ENCODE measurements at regions not wholly inside any gene's neighbourhood (a gene's known extent, or its start where the extent isn't known, plus 50 kb on each side); places are given as distances from the start of the nearest gene placed in this dataset.
"Not testable (repeated sequence)": the region's sequence is repeated elsewhere in the genome, so short reads cannot be mapped to it uniquely, and the experiment has no call there.

DNA sequence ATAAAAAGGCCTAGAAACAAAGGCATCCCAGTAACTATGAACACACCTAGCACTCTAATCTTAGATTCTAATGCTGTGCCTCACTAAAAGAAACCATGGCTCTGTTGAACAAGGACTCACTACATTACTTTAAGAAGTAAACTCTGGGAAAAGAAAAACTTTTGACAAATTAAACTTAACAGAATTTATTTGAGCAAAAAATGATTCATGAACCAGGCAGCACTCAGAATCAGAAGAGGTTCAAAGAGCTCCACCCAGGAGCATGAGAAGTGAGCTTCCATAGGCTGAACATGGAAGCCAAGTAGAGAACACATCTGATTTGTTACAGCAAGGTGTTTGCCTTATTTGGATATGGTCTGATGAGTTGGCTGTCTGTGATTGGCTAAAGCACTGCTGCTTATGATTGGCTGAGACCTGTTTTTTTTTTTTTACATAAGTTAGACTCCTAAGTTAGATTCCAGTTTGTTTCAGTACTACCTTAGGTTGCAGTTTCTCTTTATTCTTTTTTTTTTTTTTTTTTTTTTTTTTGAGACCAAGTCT lies 343.6 kb upstream of the SASH1 start:
- Histone ChIP-seq H3K4me3 (ENCODE audit: low read length in 2 of 2) (no peak overlapping the region), H3K36me3 (ENCODE audit: control insufficient read depth in 2 of 2, insufficient read depth in 2 of 2, low read length in 2 of 2) (no peaks in the 10 kb centered on the region), H3K4me1 (ENCODE audit: control insufficient read depth, insufficient read depth, low read length) (no peaks in the 10 kb centered on the region), H3K27me3 (ENCODE audit: control insufficient read depth in 1 of 2, insufficient read depth in 2 of 2, low read length in 2 of 2) (no peaks in the 10 kb centered on the region), H3K9ac (ENCODE audit: low read length in 2 of 2) (no peak overlapping the region), H3K9me3 (ENCODE audit: control insufficient read depth in 2 of 2, low read length in 2 of 2) (peaks cover 0 to 2% of the 10 kb centered on the region in 2 donors), H3K27ac (ENCODE audit: low read length) (no peak overlapping the region)

DNA sequence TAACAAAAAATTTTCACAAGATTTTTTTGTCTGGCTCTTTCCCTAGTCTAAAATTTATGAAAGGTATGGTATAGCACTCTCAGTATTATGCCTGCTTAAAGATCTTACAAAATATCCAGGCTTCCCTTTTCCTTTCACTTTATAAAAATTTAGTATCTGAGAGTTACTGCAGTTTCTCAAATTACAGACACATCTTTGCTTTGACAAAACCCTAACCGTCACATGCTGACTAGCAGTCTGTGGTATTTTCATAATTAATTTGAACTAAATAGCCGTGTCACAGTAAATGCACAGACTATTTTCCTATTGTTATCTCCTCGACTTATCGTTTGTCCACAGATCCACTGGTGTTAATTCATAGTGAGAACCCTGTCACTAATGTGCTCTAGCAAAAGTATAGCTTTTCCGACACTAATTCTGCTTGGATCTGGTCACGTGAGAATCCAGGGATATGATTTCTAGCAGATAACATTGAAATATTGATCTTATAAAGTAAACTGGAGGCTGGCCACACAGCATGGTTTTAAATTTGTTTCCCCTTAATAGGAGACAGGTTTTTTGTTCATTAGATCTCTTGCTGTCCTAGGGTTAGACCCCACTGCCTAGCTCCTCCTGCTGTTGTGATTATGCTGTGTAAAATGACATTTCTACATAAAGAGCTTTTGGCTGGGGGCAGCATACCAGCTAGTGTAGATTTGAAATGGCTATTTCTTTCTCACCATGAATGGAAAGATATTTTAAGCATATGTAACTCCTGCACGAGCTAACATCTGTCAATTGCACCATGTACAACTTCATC lies 340.6 kb upstream of the SASH1 start:
- Histone ChIP-seq H3K36me3 (ENCODE audit: control insufficient read depth in 2 of 2, insufficient read depth in 2 of 2, low read length in 2 of 2) (no peaks in the 10 kb centered on the region), H3K4me1 (ENCODE audit: control insufficient read depth, insufficient read depth, low read length) (no peaks in the 10 kb centered on the region), H3K27ac (ENCODE audit: low read length) (no peak overlapping the region), H3K9ac (ENCODE audit: low read length in 2 of 2) (no peak overlapping the region), H3K9me3 (ENCODE audit: control insufficient read depth in 2 of 2, low read length in 2 of 2) (peaks cover 0 to 2% of the 10 kb centered on the region in 2 donors), H3K27me3 (ENCODE audit: control insufficient read depth in 1 of 2, insufficient read depth in 2 of 2, low read length in 2 of 2) (no peaks in the 10 kb centered on the region), H3K4me3 (ENCODE audit: low read length in 2 of 2) (no peak overlapping the region)

DNA sequence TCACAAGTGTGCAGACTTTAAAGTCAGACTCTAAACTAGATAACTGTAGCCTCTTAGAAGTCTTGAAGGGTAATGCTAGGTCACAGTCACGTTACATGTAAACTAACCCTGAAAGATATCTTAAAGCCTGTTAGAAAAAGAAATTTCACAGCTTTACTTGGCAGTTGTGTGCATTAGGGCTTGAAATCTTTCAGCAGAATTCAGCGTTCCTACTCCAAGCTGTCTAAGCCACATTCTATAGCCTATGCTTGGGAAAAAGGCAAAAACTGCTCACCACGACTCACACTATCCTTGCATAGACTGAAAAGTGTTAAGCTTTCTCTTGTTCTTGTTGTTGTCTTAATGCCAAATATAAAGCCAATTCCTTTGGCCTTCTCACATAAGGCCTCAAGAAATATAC lies 338.0 kb upstream of the SASH1 start:
- Histone ChIP-seq H3K27me3 (ENCODE audit: control insufficient read depth in 1 of 2, insufficient read depth in 2 of 2, low read length in 2 of 2) (no peaks in the 10 kb centered on the region), H3K4me3 (ENCODE audit: low read length in 2 of 2) (no peak overlapping the region), H3K9ac (ENCODE audit: low read length in 2 of 2) (no peak overlapping the region), H3K36me3 (ENCODE audit: control insufficient read depth in 2 of 2, insufficient read depth in 2 of 2, low read length in 2 of 2) (no peaks in the 10 kb centered on the region), H3K9me3 (ENCODE audit: control insufficient read depth in 2 of 2, low read length in 2 of 2) (no peaks in the 10 kb centered on the region), H3K4me1 (ENCODE audit: control insufficient read depth, insufficient read depth, low read length) (no peaks in the 10 kb centered on the region), H3K27ac (ENCODE audit: low read length) (no peak overlapping the region)

DNA sequence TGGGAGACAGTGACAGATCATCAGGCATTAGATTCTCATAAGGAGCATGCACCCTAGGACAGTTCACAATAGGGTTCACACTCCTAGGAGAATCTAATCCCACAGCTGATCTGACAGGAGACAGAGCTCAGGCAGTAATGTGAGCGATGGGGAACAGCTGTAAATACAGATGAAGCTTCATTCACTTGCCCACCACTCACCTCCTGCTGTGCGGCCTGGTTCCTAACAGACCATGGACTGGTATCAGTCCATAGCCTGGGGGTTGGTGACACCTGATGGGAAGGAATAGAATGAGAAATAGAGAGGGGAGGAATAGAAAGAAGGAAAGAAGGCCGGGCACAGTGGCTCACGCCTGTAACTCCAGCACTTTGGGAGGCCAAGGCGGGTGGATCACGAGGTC lies 336.8 kb upstream of the SASH1 start:
- H3K9ac ChIP-seq (ENCODE audit: low read length in 2 of 2) = no peak overlapping the region
- no peak overlapping the region for H3K27ac ChIP-seq (ENCODE audit: low read length)
- no peaks in the 10 kb centered on the region for H3K36me3 ChIP-seq (ENCODE audit: control insufficient read depth in 2 of 2, insufficient read depth in 2 of 2, low read length in 2 of 2)
- no peak overlapping the region for H3K4me3 ChIP-seq (ENCODE audit: low read length in 2 of 2)
- no peaks in the 10 kb centered on the region for H3K9me3 ChIP-seq (ENCODE audit: control insufficient read depth in 2 of 2, low read length in 2 of 2)
- no peaks in the 10 kb centered on the region for H3K27me3 ChIP-seq (ENCODE audit: control insufficient read depth in 1 of 2, insufficient read depth in 2 of 2, low read length in 2 of 2)
- H3K4me1 ChIP-seq (ENCODE audit: control insufficient read depth, insufficient read depth, low read length) = no peaks in the 10 kb centered on the region

DNA sequence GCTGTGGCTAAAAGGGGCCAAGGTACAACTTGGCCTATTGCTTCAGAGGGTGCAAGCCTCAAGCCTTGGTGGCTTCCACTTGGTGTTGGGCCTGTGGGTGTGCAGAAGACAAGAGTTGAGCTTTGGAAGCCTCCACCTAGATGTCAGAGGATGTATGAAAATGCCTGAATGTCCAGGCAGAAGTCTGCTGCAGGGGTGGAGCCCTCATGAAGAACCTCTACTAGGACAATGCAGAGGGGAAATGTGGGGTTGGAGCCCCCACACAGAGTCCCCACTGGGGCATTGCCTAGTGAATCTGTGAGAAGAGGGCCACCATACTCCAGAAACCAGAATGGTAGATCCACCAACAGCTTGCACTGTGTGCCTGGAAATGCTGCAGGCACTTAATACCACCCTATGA lies 332.1 kb upstream of the SASH1 start:
- H3K4me1 ChIP-seq (ENCODE audit: control insufficient read depth, insufficient read depth, low read length); H3K27ac ChIP-seq (ENCODE audit: low read length); H3K9me3 ChIP-seq (ENCODE audit: control insufficient read depth in 2 of 2, low read length in 2 of 2); H3K4me3 ChIP-seq (ENCODE audit: low read length in 2 of 2); H3K27me3 ChIP-seq (ENCODE audit: control insufficient read depth in 1 of 2, insufficient read depth in 2 of 2, low read length in 2 of 2); H3K9ac ChIP-seq (ENCODE audit: low read length in 2 of 2); H3K36me3 ChIP-seq (ENCODE audit: control insufficient read depth in 2 of 2, insufficient read depth in 2 of 2, low read length in 2 of 2): not testable (repeated sequence)

DNA sequence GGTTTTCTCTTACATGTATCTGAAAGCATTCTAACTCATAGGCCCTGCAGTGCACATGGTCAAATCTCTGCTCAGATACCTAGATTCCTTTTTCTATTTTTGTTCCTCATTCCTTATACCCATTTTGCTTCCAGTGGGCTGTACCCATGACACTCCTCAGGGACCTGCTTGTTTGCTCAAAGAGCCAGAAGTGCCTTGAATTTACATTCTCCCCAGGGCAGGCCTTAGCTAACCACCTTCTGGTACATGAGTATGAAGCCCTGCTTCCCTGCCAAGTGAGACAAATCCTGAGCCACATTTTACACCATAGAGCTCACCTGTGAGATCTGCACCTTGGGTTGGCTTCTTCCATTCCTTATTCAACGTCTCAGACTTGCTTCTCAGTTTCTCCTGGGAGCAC lies 326.6 kb upstream of the SASH1 start:
- H3K9me3 ChIP-seq (ENCODE audit: control insufficient read depth in 2 of 2, low read length in 2 of 2) = no peaks in the 10 kb centered on the region
- no peak overlapping the region for H3K9ac ChIP-seq (ENCODE audit: low read length in 2 of 2)
- H3K27ac ChIP-seq (ENCODE audit: low read length) = no peak overlapping the region
- no peaks in the 10 kb centered on the region for H3K27me3 ChIP-seq (ENCODE audit: control insufficient read depth in 1 of 2, insufficient read depth in 2 of 2, low read length in 2 of 2)
- no peak overlapping the region for H3K4me3 ChIP-seq (ENCODE audit: low read length in 2 of 2)
- no peaks in the 10 kb centered on the region for H3K36me3 ChIP-seq (ENCODE audit: control insufficient read depth in 2 of 2, insufficient read depth in 2 of 2, low read length in 2 of 2)
- no peaks in the 10 kb centered on the region for H3K4me1 ChIP-seq (ENCODE audit: control insufficient read depth, insufficient read depth, low read length)

DNA sequence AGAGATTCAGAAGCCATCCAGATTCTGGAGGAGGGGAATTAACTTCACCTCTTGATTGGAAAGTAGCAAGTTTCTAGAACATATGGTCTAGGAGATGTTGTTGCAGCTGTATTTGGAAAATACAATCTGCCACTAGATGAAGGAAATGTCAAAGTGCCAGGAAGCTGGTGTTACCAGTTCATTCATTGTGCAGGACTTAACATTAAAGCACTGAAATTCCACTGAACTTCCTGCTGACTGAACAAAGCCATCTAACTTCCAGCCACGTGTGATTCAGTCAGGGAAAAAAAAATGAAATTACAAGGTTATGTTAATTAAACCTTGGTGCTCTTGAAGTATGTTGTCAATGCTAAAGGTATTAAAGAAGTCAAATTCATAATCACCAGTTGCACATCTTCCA lies 321.5 kb upstream of the SASH1 start:
- no peaks in the 10 kb centered on the region for H3K27me3 ChIP-seq (ENCODE audit: control insufficient read depth in 1 of 2, insufficient read depth in 2 of 2, low read length in 2 of 2)
- no peak overlapping the region for H3K27ac ChIP-seq (ENCODE audit: low read length)
- H3K4me3 ChIP-seq (ENCODE audit: low read length in 2 of 2) = no peak overlapping the region
- H3K9ac ChIP-seq (ENCODE audit: low read length in 2 of 2) = no peak overlapping the region
- no peaks in the 10 kb centered on the region for H3K4me1 ChIP-seq (ENCODE audit: control insufficient read depth, insufficient read depth, low read length)
- no peaks in the 10 kb centered on the region for H3K36me3 ChIP-seq (ENCODE audit: control insufficient read depth in 2 of 2, insufficient read depth in 2 of 2, low read length in 2 of 2)
- H3K9me3 ChIP-seq (ENCODE audit: control insufficient read depth in 2 of 2, low read length in 2 of 2) = no peaks in the 10 kb centered on the region

DNA sequence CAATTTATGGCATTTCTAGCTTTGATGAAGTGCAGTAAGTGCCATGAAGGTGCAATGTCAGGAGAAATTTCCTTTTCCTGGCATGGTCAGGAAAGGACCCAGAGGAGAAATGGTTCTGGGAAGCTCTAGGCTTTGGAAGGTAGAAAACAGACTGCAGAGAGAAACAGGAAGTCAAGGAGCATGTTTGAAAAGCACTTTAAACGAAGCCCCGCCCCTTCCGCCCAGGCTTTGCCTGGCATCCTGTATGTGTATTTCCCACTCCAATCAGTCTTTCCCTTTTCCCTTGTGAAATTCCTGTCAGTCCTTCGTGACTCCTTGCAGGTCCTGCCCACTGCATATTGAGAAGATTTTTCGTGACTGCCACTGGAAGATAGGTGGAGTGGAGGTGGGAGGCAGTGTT lies 320.9 kb upstream of the SASH1 start:
- no peaks in the 10 kb centered on the region for H3K4me1 ChIP-seq (ENCODE audit: control insufficient read depth, insufficient read depth, low read length)
- no peak overlapping the region for H3K9ac ChIP-seq (ENCODE audit: low read length in 2 of 2)
- no peaks in the 10 kb centered on the region for H3K9me3 ChIP-seq (ENCODE audit: control insufficient read depth in 2 of 2, low read length in 2 of 2)
- no peak overlapping the region for H3K27ac ChIP-seq (ENCODE audit: low read length)
- no peak overlapping the region for H3K4me3 ChIP-seq (ENCODE audit: low read length in 2 of 2)
- H3K36me3 ChIP-seq (ENCODE audit: control insufficient read depth in 2 of 2, insufficient read depth in 2 of 2, low read length in 2 of 2) = no peaks in the 10 kb centered on the region
- no peaks in the 10 kb centered on the region for H3K27me3 ChIP-seq (ENCODE audit: control insufficient read depth in 1 of 2, insufficient read depth in 2 of 2, low read length in 2 of 2)

DNA sequence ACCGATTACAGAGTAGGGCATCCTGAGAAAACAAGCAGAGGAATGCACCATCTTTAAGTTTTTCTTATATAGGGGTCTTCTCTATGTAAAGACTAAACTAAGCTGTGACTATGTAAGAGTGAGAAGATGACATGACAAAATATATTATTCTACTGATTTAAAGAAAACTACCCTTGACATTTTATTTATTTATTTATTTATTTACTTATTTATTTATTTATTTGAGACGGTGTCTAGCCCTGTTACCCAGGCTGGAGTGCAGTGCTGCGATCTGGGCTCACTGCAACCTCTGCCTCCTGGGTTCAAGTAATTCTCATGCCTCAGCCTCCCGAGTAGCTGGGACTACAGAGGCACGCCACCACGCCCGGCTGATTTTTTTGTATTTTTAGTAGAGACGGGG lies 320.4 kb upstream of the SASH1 start:
- not testable (repeated sequence) for H3K9me3 ChIP-seq (ENCODE audit: control insufficient read depth in 2 of 2, low read length in 2 of 2); H3K9ac ChIP-seq (ENCODE audit: low read length in 2 of 2); H3K4me1 ChIP-seq (ENCODE audit: control insufficient read depth, insufficient read depth, low read length); H3K4me3 ChIP-seq (ENCODE audit: low read length in 2 of 2); H3K27me3 ChIP-seq (ENCODE audit: control insufficient read depth in 1 of 2, insufficient read depth in 2 of 2, low read length in 2 of 2); H3K27ac ChIP-seq (ENCODE audit: low read length); H3K36me3 ChIP-seq (ENCODE audit: control insufficient read depth in 2 of 2, insufficient read depth in 2 of 2, low read length in 2 of 2)

DNA sequence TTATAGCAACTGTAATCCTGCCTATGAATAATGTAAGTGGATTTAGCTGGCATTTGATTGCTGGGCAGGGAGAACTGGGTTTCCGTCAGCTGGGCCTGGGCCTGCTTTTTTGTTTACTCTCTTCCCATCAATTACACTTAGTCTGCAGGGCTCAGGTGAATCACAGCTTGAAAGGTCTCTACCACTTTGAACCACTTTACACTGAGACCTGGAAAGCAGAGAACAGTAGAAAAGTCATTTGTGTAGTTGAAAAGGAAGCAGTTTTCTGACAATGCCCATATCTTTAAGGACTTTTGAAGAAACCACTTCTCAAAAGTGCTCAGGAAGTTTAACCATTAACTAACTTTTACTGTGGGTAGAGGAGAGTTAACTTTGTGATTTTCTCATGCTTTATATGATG lies 315.4 kb upstream of the SASH1 start:
- Histone ChIP-seq H3K27me3 (ENCODE audit: control insufficient read depth in 1 of 2, insufficient read depth in 2 of 2, low read length in 2 of 2) (no peaks in the 10 kb centered on the region), H3K4me3 (ENCODE audit: low read length in 2 of 2) (no peak overlapping the region), H3K36me3 (ENCODE audit: control insufficient read depth in 2 of 2, insufficient read depth in 2 of 2, low read length in 2 of 2) (no peaks in the 10 kb centered on the region), H3K9me3 (ENCODE audit: control insufficient read depth in 2 of 2, low read length in 2 of 2) (no peaks in the 10 kb centered on the region), H3K27ac (ENCODE audit: low read length) (no peak overlapping the region), H3K4me1 (ENCODE audit: control insufficient read depth, insufficient read depth, low read length) (no peaks in the 10 kb centered on the region), H3K9ac (ENCODE audit: low read length in 2 of 2) (no peak overlapping the region)

DNA sequence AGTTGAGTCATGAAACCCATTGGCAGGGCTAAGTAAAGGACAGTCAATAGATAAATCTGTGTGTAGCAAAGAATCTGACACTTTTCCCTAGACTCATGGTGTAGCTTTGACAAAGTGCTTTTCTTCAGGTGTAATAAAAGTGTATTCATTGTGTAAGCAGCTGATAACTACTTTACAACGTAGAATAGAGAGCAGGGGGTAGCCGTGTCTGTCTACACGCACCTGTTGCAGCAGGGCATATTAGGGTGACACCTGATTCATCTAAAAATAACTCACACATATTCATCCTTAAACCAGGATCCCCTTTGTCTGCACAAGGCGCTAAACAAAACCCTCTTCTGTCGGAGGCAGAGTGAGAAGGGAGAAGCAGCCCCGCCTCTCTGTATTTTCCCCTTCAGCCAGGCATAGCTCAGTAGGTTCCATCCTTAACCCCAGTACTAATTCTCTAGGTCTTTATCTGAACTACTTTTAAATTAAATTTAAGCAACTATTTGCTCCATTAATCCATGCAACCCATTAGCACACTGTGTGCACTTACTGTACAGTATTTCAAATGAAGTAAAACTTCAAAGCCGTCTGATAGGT lies 306.7 kb upstream of the SASH1 start:
- Histone ChIP-seq H3K9me3 (ENCODE audit: control insufficient read depth in 2 of 2, low read length in 2 of 2) (no peaks in the 10 kb centered on the region), H3K4me1 (ENCODE audit: control insufficient read depth, insufficient read depth, low read length) (no peaks in the 10 kb centered on the region), H3K27me3 (ENCODE audit: control insufficient read depth in 1 of 2, insufficient read depth in 2 of 2, low read length in 2 of 2) (no peaks in the 10 kb centered on the region), H3K36me3 (ENCODE audit: control insufficient read depth in 2 of 2, insufficient read depth in 2 of 2, low read length in 2 of 2) (no peaks in the 10 kb centered on the region), H3K27ac (ENCODE audit: low read length) (no peak overlapping the region), H3K4me3 (ENCODE audit: low read length in 2 of 2) (no peak overlapping the region), H3K9ac (ENCODE audit: low read length in 2 of 2) (no peak overlapping the region)

Data from stomach smooth muscle (tissue), 2 donors.